ENCODE measurements at regions not wholly inside any gene's neighbourhood (a gene's known extent, or its start where the extent isn't known, plus 50 kb on each side); places are given as distances from the start of the nearest gene placed in this dataset.

GRCh38 chr5:86030753-86031152, 587.0 kb upstream of the COX7C start:
- DNase-seq (ENCODE audit: low spot score): no peak

- no peak for DNase-seq (ENCODE audit: low spot score)
These were observed 579.2 kb upstream of the COX7C start for GRCh38 chr5:86038566-86038965.

GRCh38 chr5:86039351-86039750, 578.4 kb upstream of the COX7C start:
- DNase-seq (ENCODE audit: low spot score): no peak

- no peak for DNase-seq (ENCODE audit: low spot score)
These were observed 547.0 kb upstream of the COX7C start for GRCh38 chr5:86070719-86071118.

- DNase-seq (ENCODE audit: low spot score): no peak
These were observed 543.4 kb upstream of the COX7C start for GRCh38 chr5:86074297-86074696.

GRCh38 chr5:86075139-86075538, 542.6 kb upstream of the COX7C start:
- no peak for DNase-seq (ENCODE audit: low spot score)

- no peak for DNase-seq (ENCODE audit: low spot score)
These were observed 522.6 kb upstream of the COX7C start for GRCh38 chr5:86095092-86095491.

- no peak for DNase-seq (ENCODE audit: low spot score)
These were observed 515.8 kb upstream of the COX7C start for GRCh38 chr5:86101966-86102365.

GRCh38 chr5:86108825-86109224, 508.9 kb upstream of the COX7C start:
- DNase-seq (ENCODE audit: low spot score): no peak

- no peak for DNase-seq (ENCODE audit: low spot score)
These were observed 505.5 kb upstream of the COX7C start for GRCh38 chr5:86112249-86112648.

- no peak for DNase-seq (ENCODE audit: low spot score)
These were observed 502.6 kb upstream of the COX7C start for GRCh38 chr5:86115164-86115563.

- DNase-seq (ENCODE audit: low spot score): no peak
These were observed 499.2 kb upstream of the COX7C start for GRCh38 chr5:86118542-86118941.

GRCh38 chr5:86124333-86124732, 493.4 kb upstream of the COX7C start:
- DNase-seq (ENCODE audit: low spot score): no peak

GRCh38 chr5:86125731-86126601, 491.8 kb upstream of the COX7C start:
- no peak for DNase-seq (ENCODE audit: low spot score)

- no peak for DNase-seq (ENCODE audit: low spot score)
These were observed 490.0 kb upstream of the COX7C start for GRCh38 chr5:86127696-86128095.

- no peak for DNase-seq (ENCODE audit: low spot score)
These were observed 488.7 kb upstream of the COX7C start for GRCh38 chr5:86129009-86129408.

- DNase-seq (ENCODE audit: low spot score): no peak
These were observed 480.4 kb upstream of the COX7C start for GRCh38 chr5:86137297-86137696.

- DNase-seq (ENCODE audit: low spot score): no peak
These were observed 473.9 kb upstream of the COX7C start for GRCh38 chr5:86143837-86144236.

GRCh38 chr5:86152988-86153560, 464.7 kb upstream of the COX7C start:
- DNase-seq (ENCODE audit: low spot score): no peak

GRCh38 chr5:86155796-86156195, 461.9 kb upstream of the COX7C start:
- DNase-seq (ENCODE audit: low spot score): no peak

GRCh38 chr5:86170194-86170593, 447.5 kb upstream of the COX7C start:
- no peak for DNase-seq (ENCODE audit: low spot score)

GRCh38 chr5:86175224-86175623, 442.5 kb upstream of the COX7C start:
- no peak for DNase-seq (ENCODE audit: low spot score)

GRCh38 chr5:86199287-86199686, 418.5 kb upstream of the COX7C start:
- no peak for DNase-seq (ENCODE audit: low spot score)

GRCh38 chr5:86228147-86228546, 389.6 kb upstream of the COX7C start:
- DNase-seq (ENCODE audit: low spot score): no peak
